CD14-positive monocyte (primary cell): ENCODE measurements at regions not wholly inside any gene's neighbourhood (a gene's known extent, or its start where the extent isn't known, plus 50 kb on each side); places are given as distances from the start of the nearest gene placed in this dataset.

ENCODE experiments used
- DNase-seq, 3 donors: peaks; one replicate each; pipeline ENCODE4 v3.0.0-alpha.2; 2011 to 2022
- H2AFZ ChIP-seq: 2 replicates; pipeline ENCODE4 v1.6.0; 2012; ENCODE audit warnings: mild to moderate bottlenecking, low read depth, low read length, inconsistent platforms; ENCODE audit not compliant: insufficient read depth, poor library complexity, severe bottlenecking
- H3K27ac ChIP-seq, 2 donors: 1 replicate in 1 of 2; 2 replicates in 1 of 2; pipeline ENCODE4 v1.5.1; 2012 to 2013; ENCODE audit warnings: low read length in 2 of 2, control low read depth in 1 of 2, inconsistent platforms in 1 of 2, low read depth in 1 of 2, mild to moderate bottlenecking in 1 of 2
- H3K27me3 ChIP-seq, 2 donors: one replicate each; pipeline versions ENCODE4 v1.6.0 to v1.6.1; 2011 to 2013; ENCODE audit warnings: low read length in 2 of 2; ENCODE audit not compliant: control insufficient read depth in 2 of 2, insufficient read depth in 2 of 2
- H3K36me3 ChIP-seq, 2 donors: replicated peaks in 1 of 2; 1 replicate in 1 of 2; 2 replicates in 1 of 2; pipeline versions ENCODE4 v1.5.1 to v1.6.1; 2012 to 2013; ENCODE audit warnings: low read length in 2 of 2, control low read depth in 1 of 2, inconsistent platforms in 1 of 2, mild to moderate bottlenecking in 1 of 2; ENCODE audit not compliant: insufficient read depth in 2 of 2, control insufficient read depth in 1 of 2
- H3K4me1 ChIP-seq, 2 donors: 1 replicate in 1 of 2; 2 replicates in 1 of 2; pipeline versions ENCODE4 v1.5.1 to v1.6.1; 2012 to 2013; ENCODE audit warnings: low read length in 2 of 2, control low read depth in 1 of 2, inconsistent platforms in 1 of 2, mild to moderate bottlenecking in 1 of 2, moderate library complexity in 1 of 2; ENCODE audit not compliant: insufficient read depth in 2 of 2, control insufficient read depth in 1 of 2
- H3K4me2 ChIP-seq: replicated peaks from 2 replicates; pipeline ENCODE3; 2012; ENCODE audit warnings: low read length, moderate library complexity, mild to moderate bottlenecking; ENCODE audit not compliant: poor library complexity, severe bottlenecking; ENCODE audit errors: extremely low read depth
- H3K4me3 ChIP-seq, 3 experiments: fragments of 200-600 bp in 1 of 3; sonication (generic) in 1 of 3; replicated peaks in 1 of 3; 1 replicate in 2 of 3; 2 replicates in 1 of 3; pipeline ENCODE4 v1.5.1; 2011 to 2013; ENCODE audit warnings: low read length in 3 of 3, mild to moderate bottlenecking in 3 of 3, control low read depth in 2 of 3, low read depth in 2 of 3, inconsistent platforms in 1 of 3, moderate library complexity in 1 of 3
- H3K79me2 ChIP-seq: 2 replicates; pipeline ENCODE4 v1.6.0; 2012; ENCODE audit warnings: mild to moderate bottlenecking, control low read depth, inconsistent platforms, low read length, moderate library complexity; ENCODE audit not compliant: insufficient read depth
- H3K9ac ChIP-seq: 2 replicates; pipeline ENCODE4 v1.6.0; 2017; ENCODE audit warnings: low read length, mild to moderate bottlenecking; ENCODE audit not compliant: insufficient read depth, poor library complexity, severe bottlenecking
- H3K9me3 ChIP-seq, 2 donors: replicated peaks in 1 of 2; 1 replicate in 1 of 2; 2 replicates in 1 of 2; pipeline versions ENCODE4 v1.5.1 to v1.6.1; 2012 to 2013; ENCODE audit warnings: low read length in 2 of 2, control low read depth in 1 of 2; ENCODE audit not compliant: control insufficient read depth in 1 of 2, insufficient read depth in 1 of 2
- H4K20me1 ChIP-seq: 2 replicates; pipeline ENCODE4 v1.6.0; 2012; ENCODE audit warnings: mild to moderate bottlenecking, low read length, control low read depth, moderate library complexity; ENCODE audit not compliant: insufficient read depth
- H3K27ac Mint-ChIP-seq, 7 donors: one replicate each; pipeline ENCODE4 v1.8.0; 2020; ENCODE audit warnings: mild to moderate bottlenecking in 7 of 7, mixed read lengths in 7 of 7, moderate library complexity in 6 of 7, inconsistent platforms in 2 of 7
- H3K27me3 Mint-ChIP-seq, 3 donors: one replicate each; pipeline ENCODE4 v1.8.0; 2021 to 2022; ENCODE audit warnings: low read depth in 3 of 3, mild to moderate bottlenecking in 3 of 3, mixed read lengths in 3 of 3, moderate library complexity in 3 of 3, inconsistent platforms in 1 of 3
- H3K36me3 Mint-ChIP-seq, 2 donors: one replicate each; pipeline ENCODE4 v1.8.0; 2020; ENCODE audit warnings: mixed read lengths in 2 of 2, inconsistent platforms in 1 of 2, mild to moderate bottlenecking in 1 of 2
- H3K4me1 Mint-ChIP-seq: one replicate; pipeline ENCODE4 v1.8.0; 2020; ENCODE audit warnings: mild to moderate bottlenecking, mixed read lengths
- H3K4me3 Mint-ChIP-seq, 2 donors: one replicate each; pipeline ENCODE4 v1.8.0; 2020; ENCODE audit warnings: mild to moderate bottlenecking in 2 of 2, mixed read lengths in 2 of 2, moderate library complexity in 1 of 2
- H3K9me3 Mint-ChIP-seq, 7 donors: one replicate each; pipeline ENCODE4 v1.8.0; 2020 to 2022; ENCODE audit warnings: mixed read lengths in 7 of 7, mild to moderate bottlenecking in 6 of 7, moderate library complexity in 6 of 7, inconsistent platforms in 2 of 7
- WGBS: methylation state at CpG from one replicate; pipeline ENCODE4 v1.1.5; 2013; ENCODE audit warnings: missing lambda C conversion rate; ENCODE audit not compliant: insufficient coverage; 5-methylcytosine and 5-hydroxymethylcytosine counted together
- intact Hi-C, 2 donors: fragments of 100-400 bp; cut with micrococcal nuclease; formaldehyde crosslinking; loops; one replicate each; pipeline versions ENCODE4 v1.15.0 to v1.15.1; 2023
- TF ChIP-seq, protein P1 (sequence below): fragments of 200-600 bp; IDR thresholded peaks from one replicate; pipeline ENCODE4 v1.8.0; 2022; ENCODE audit warnings: antibody characterized with exemption, mild to moderate bottlenecking

DNA sequence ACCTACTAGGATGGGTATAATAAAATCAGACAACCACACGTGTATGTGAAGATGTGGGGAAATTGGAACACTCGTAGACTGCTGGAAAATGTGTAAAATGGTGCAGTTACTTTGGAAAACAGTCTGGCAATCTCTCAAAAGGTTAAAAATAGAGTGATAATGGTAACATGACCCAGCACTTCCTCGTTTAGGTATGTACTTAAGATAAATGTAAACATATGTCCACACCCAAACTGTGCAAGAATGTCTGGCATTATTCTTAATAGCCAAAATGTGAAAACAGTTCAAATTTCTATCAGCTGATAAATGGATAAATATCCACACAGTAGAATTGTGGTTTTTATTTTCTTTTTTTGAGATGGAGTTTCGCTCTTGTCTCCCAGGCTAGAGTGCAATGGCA lies 272.8 kb downstream of the ZNF248 start:
- Histone ChIP-seq H2AFZ (no peak overlapping the region), H3K4me3 (no peak overlapping the region), H3K4me1 (no peaks in the 10 kb centered on the region), H3K9ac (no peak overlapping the region), H3K9me3 (peaks cover 36 to 37% of the 10 kb centered on the region in 2 donors), H3K27ac (no peak overlapping the region), H4K20me1 (no peaks in the 10 kb centered on the region), H3K79me2 (no peaks in the 10 kb centered on the region), H3K27me3 (no peaks in the 10 kb centered on the region), H3K4me2 (no peak overlapping the region), H3K36me3 (no peaks in the 10 kb centered on the region)
- Mint-ChIP-seq H3K4me1 (no peaks in the 10 kb centered on the region), H3K27me3 (no peaks in the 10 kb centered on the region), H3K27ac (no peak overlapping the region), H3K4me3 (no peak overlapping the region), H3K9me3 (peaks cover 7 to 28% (median 20%) of the 10 kb centered on the region in 7 donors), H3K36me3 (no peaks in the 10 kb centered on the region)
- DNase-seq: no peak
- intact Hi-C loops: loop anchor here in 1 of 2 donors (10.0 kb wide), 1 partner anchor 1190 kb away; no protein-coding TSS in a partner anchor
- WGBS: no CpG with 5 or more reads among the region's 4 CpGs
- TF ChIP-seq, protein P1, sequence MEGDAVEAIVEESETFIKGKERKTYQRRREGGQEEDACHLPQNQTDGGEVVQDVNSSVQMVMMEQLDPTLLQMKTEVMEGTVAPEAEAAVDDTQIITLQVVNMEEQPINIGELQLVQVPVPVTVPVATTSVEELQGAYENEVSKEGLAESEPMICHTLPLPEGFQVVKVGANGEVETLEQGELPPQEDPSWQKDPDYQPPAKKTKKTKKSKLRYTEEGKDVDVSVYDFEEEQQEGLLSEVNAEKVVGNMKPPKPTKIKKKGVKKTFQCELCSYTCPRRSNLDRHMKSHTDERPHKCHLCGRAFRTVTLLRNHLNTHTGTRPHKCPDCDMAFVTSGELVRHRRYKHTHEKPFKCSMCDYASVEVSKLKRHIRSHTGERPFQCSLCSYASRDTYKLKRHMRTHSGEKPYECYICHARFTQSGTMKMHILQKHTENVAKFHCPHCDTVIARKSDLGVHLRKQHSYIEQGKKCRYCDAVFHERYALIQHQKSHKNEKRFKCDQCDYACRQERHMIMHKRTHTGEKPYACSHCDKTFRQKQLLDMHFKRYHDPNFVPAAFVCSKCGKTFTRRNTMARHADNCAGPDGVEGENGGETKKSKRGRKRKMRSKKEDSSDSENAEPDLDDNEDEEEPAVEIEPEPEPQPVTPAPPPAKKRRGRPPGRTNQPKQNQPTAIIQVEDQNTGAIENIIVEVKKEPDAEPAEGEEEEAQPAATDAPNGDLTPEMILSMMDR: no peak

DNA sequence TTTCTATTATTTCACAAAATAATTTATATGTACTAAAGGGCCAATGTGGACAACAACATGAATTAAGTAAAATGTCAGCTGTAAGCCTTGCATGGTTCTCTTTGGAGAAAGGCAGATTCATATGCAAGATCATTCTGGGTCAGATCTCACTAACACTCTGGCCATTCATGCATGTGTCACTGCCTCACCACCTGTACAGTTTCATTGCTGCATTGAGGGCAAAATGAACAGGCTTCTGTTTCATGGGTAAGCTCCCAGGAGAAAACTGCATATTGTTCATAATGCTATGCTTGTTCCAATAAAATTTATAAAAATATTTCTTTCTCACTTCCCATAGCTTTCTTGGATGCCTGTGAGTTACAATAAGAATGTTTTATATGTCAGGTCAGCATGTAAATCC lies 275.2 kb downstream of the ZNF248 start:
- no peak for DNase-seq
- Histone ChIP-seq H3K9me3 (peaks cover 24 to 31% of the 10 kb centered on the region in 2 donors), H3K9ac (no peak overlapping the region), H3K4me1 (no peaks in the 10 kb centered on the region), H4K20me1 (no peaks in the 10 kb centered on the region), H3K4me3 (no peak overlapping the region), H3K36me3 (no peaks in the 10 kb centered on the region), H3K27me3 (no peaks in the 10 kb centered on the region), H2AFZ (no peak overlapping the region), H3K4me2 (no peak overlapping the region), H3K27ac (no peak overlapping the region), H3K79me2 (no peaks in the 10 kb centered on the region)
- TF ChIP-seq, protein P1: no peak
- Mint-ChIP-seq H3K4me3 (no peak overlapping the region), H3K27me3 (no peaks in the 10 kb centered on the region), H3K36me3 (no peaks in the 10 kb centered on the region), H3K27ac (no peak overlapping the region), H3K9me3 (peaks cover 7 to 24% (median 13%) of the 10 kb centered on the region in 7 donors), H3K4me1 (no peaks in the 10 kb centered on the region)
- intact Hi-C loops: loop anchor here in 1 of 2 donors (10.0 kb wide), 1 partner anchor 1187 kb away; no protein-coding TSS in a partner anchor
